ENCODE measurements at regions not wholly inside any gene's neighbourhood (a gene's known extent, or its start where the extent isn't known, plus 50 kb on each side); places are given as distances from the start of the nearest gene placed in this dataset.

- Histone ChIP-seq H3K9ac (ENCODE audit: low read depth, low read length) (no peak overlapping the region), H3K36me3 (ENCODE audit: control insufficient read depth, insufficient read depth, low read length) (no peaks in the 10 kb centered on the region), H3K27me3 (ENCODE audit: control insufficient read depth, insufficient read depth, low read length) (no peaks in the 10 kb centered on the region), H3K4me1 (ENCODE audit: control insufficient read depth, insufficient read depth, low read length) (peaks cover 4% of the 10 kb centered on the region; the same call in 1 of the 2 replicates), H3K9me3 (ENCODE audit: control insufficient read depth, insufficient read depth, low read length) (no peaks in the 10 kb centered on the region), H3K27ac (ENCODE audit: low read depth, low read length) (no peak overlapping the region), H3K4me3 (ENCODE audit: low read depth, low read length) (no peak overlapping the region)
These were observed 442.4 kb downstream of the ZIC3 start for GRCh38 chrX:138008281-138008680.

GRCh38 chrX:138011468-138011867 is 445.5 kb downstream of the ZIC3 start:
- Histone ChIP-seq H3K27me3 (ENCODE audit: control insufficient read depth, insufficient read depth, low read length) (no peaks in the 10 kb centered on the region), H3K36me3 (ENCODE audit: control insufficient read depth, insufficient read depth, low read length) (no peaks in the 10 kb centered on the region), H3K9me3 (ENCODE audit: control insufficient read depth, insufficient read depth, low read length) (no peaks in the 10 kb centered on the region), H3K9ac (ENCODE audit: low read depth, low read length) (no peak overlapping the region), H3K4me3 (ENCODE audit: low read depth, low read length) (no peak overlapping the region), H3K4me1 (ENCODE audit: control insufficient read depth, insufficient read depth, low read length) (peaks cover 7% of the 10 kb centered on the region), H3K27ac (ENCODE audit: low read depth, low read length) (no peak overlapping the region)

- no peaks in the 10 kb centered on the region for H3K36me3 ChIP-seq (ENCODE audit: control insufficient read depth, insufficient read depth, low read length)
- H3K9ac ChIP-seq (ENCODE audit: low read depth, low read length) = no peak overlapping the region
- no peaks in the 10 kb centered on the region for H3K9me3 ChIP-seq (ENCODE audit: control insufficient read depth, insufficient read depth, low read length)
- peaks cover 3% of the 10 kb centered on the region; the same call in 1 of the 2 replicates for H3K4me1 ChIP-seq (ENCODE audit: control insufficient read depth, insufficient read depth, low read length)
- no peaks in the 10 kb centered on the region for H3K27me3 ChIP-seq (ENCODE audit: control insufficient read depth, insufficient read depth, low read length)
- H3K27ac ChIP-seq (ENCODE audit: low read depth, low read length) = no peak overlapping the region
- no peak overlapping the region for H3K4me3 ChIP-seq (ENCODE audit: low read depth, low read length)
These were observed 448.6 kb downstream of the ZIC3 start for GRCh38 chrX:138014577-138014976.

GRCh38 chrX:138018145-138018799 is 452.3 kb downstream of the ZIC3 start:
- no peaks in the 10 kb centered on the region for H3K9me3 ChIP-seq (ENCODE audit: control insufficient read depth, insufficient read depth, low read length)

GRCh38 chrX:138020941-138021340 is 455.0 kb downstream of the ZIC3 start:
- H3K9me3 ChIP-seq (ENCODE audit: control insufficient read depth, insufficient read depth, low read length) = no peaks in the 10 kb centered on the region
- H3K36me3 ChIP-seq (ENCODE audit: control insufficient read depth, insufficient read depth, low read length) = no peaks in the 10 kb centered on the region
- no peak overlapping the region for H3K9ac ChIP-seq (ENCODE audit: low read depth, low read length)
- no peak overlapping the region for H3K4me3 ChIP-seq (ENCODE audit: low read depth, low read length)
- H3K27ac ChIP-seq (ENCODE audit: low read depth, low read length) = no peak overlapping the region
- H3K27me3 ChIP-seq (ENCODE audit: control insufficient read depth, insufficient read depth, low read length) = no peaks in the 10 kb centered on the region; the same call in 1 of the 2 replicates
- H3K4me1 ChIP-seq (ENCODE audit: control insufficient read depth, insufficient read depth, low read length) = peaks cover 15% of the 10 kb centered on the region

More at GRCh38 chrX:138018145-138018799, 452.3 kb downstream of the ZIC3 start:
- H3K27me3 ChIP-seq (ENCODE audit: control insufficient read depth, insufficient read depth, low read length) = no peaks in the 10 kb centered on the region
- H3K4me1 ChIP-seq (ENCODE audit: control insufficient read depth, insufficient read depth, low read length) = peaks cover 17% of the 10 kb centered on the region
- H3K9ac ChIP-seq (ENCODE audit: low read depth, low read length) = no peak overlapping the region
- no peak overlapping the region for H3K4me3 ChIP-seq (ENCODE audit: low read depth, low read length)
- no peaks in the 10 kb centered on the region for H3K36me3 ChIP-seq (ENCODE audit: control insufficient read depth, insufficient read depth, low read length)
- no peak overlapping the region for H3K27ac ChIP-seq (ENCODE audit: low read depth, low read length)

- H3K9ac ChIP-seq (ENCODE audit: low read depth, low read length) = no peak overlapping the region
- no peaks in the 10 kb centered on the region for H3K36me3 ChIP-seq (ENCODE audit: control insufficient read depth, insufficient read depth, low read length)
- H3K4me1 ChIP-seq (ENCODE audit: control insufficient read depth, insufficient read depth, low read length) = peaks cover 12% of the 10 kb centered on the region
- no peak overlapping the region for H3K27ac ChIP-seq (ENCODE audit: low read depth, low read length)
- no peaks in the 10 kb centered on the region for H3K9me3 ChIP-seq (ENCODE audit: control insufficient read depth, insufficient read depth, low read length)
- H3K4me3 ChIP-seq (ENCODE audit: low read depth, low read length) = no peak overlapping the region
- no peaks in the 10 kb centered on the region; the same call in 1 of the 2 replicates for H3K27me3 ChIP-seq (ENCODE audit: control insufficient read depth, insufficient read depth, low read length)
These were observed 460.3 kb downstream of the ZIC3 start for GRCh38 chrX:138026211-138026610.

GRCh38 chrX:138031715-138032114 is 465.8 kb downstream of the ZIC3 start:
- Histone ChIP-seq H3K27me3 (ENCODE audit: control insufficient read depth, insufficient read depth, low read length) (no peaks in the 10 kb centered on the region), H3K36me3 (ENCODE audit: control insufficient read depth, insufficient read depth, low read length) (no peaks in the 10 kb centered on the region), H3K4me3 (ENCODE audit: low read depth, low read length) (no peak overlapping the region), H3K9ac (ENCODE audit: low read depth, low read length) (no peak overlapping the region), H3K9me3 (ENCODE audit: control insufficient read depth, insufficient read depth, low read length) (no peaks in the 10 kb centered on the region), H3K4me1 (ENCODE audit: control insufficient read depth, insufficient read depth, low read length) (no peaks in the 10 kb centered on the region), H3K27ac (ENCODE audit: low read depth, low read length) (no peak overlapping the region)

GRCh38 chrX:138034136-138034535 is 468.2 kb downstream of the ZIC3 start:
- Histone ChIP-seq H3K4me1 (ENCODE audit: control insufficient read depth, insufficient read depth, low read length) (no peaks in the 10 kb centered on the region), H3K9ac (ENCODE audit: low read depth, low read length) (no peak overlapping the region), H3K36me3 (ENCODE audit: control insufficient read depth, insufficient read depth, low read length) (no peaks in the 10 kb centered on the region), H3K27ac (ENCODE audit: low read depth, low read length) (no peak overlapping the region), H3K27me3 (ENCODE audit: control insufficient read depth, insufficient read depth, low read length) (no peaks in the 10 kb centered on the region), H3K9me3 (ENCODE audit: control insufficient read depth, insufficient read depth, low read length) (no peaks in the 10 kb centered on the region), H3K4me3 (ENCODE audit: low read depth, low read length) (no peak overlapping the region)

- Histone ChIP-seq H3K27ac (ENCODE audit: low read depth, low read length) (no peak overlapping the region), H3K4me3 (ENCODE audit: low read depth, low read length) (no peak overlapping the region), H3K36me3 (ENCODE audit: control insufficient read depth, insufficient read depth, low read length) (no peaks in the 10 kb centered on the region), H3K27me3 (ENCODE audit: control insufficient read depth, insufficient read depth, low read length) (no peaks in the 10 kb centered on the region), H3K9me3 (ENCODE audit: control insufficient read depth, insufficient read depth, low read length) (no peaks in the 10 kb centered on the region; the same call in 1 of the 2 replicates), H3K9ac (ENCODE audit: low read depth, low read length) (no peak overlapping the region), H3K4me1 (ENCODE audit: control insufficient read depth, insufficient read depth, low read length) (no peaks in the 10 kb centered on the region)
These were observed 471.6 kb downstream of the ZIC3 start for GRCh38 chrX:138037548-138037947.

- 0 out of 2 replicates have a peak, but pooled peaks cover 5% of the 10 kb centered on the region for H3K4me1 ChIP-seq (ENCODE audit: control insufficient read depth, insufficient read depth, low read length)
- H3K27ac ChIP-seq (ENCODE audit: low read depth, low read length) = no peak overlapping the region
- H3K9me3 ChIP-seq (ENCODE audit: control insufficient read depth, insufficient read depth, low read length) = no peaks in the 10 kb centered on the region
- no peak overlapping the region for H3K4me3 ChIP-seq (ENCODE audit: low read depth, low read length)
- H3K9ac ChIP-seq (ENCODE audit: low read depth, low read length) = no peak overlapping the region
- no peaks in the 10 kb centered on the region for H3K27me3 ChIP-seq (ENCODE audit: control insufficient read depth, insufficient read depth, low read length)
- H3K36me3 ChIP-seq (ENCODE audit: control insufficient read depth, insufficient read depth, low read length) = no peaks in the 10 kb centered on the region
These were observed 492.0 kb downstream of the ZIC3 start for GRCh38 chrX:138057883-138058282.

GRCh38 chrX:138058931-138059330 is 493.0 kb downstream of the ZIC3 start:
- Histone ChIP-seq H3K36me3 (ENCODE audit: control insufficient read depth, insufficient read depth, low read length) (no peaks in the 10 kb centered on the region), H3K27me3 (ENCODE audit: control insufficient read depth, insufficient read depth, low read length) (no peaks in the 10 kb centered on the region), H3K4me3 (ENCODE audit: low read depth, low read length) (no peak overlapping the region), H3K27ac (ENCODE audit: low read depth, low read length) (no peak overlapping the region), H3K4me1 (ENCODE audit: control insufficient read depth, insufficient read depth, low read length) (0 out of 2 replicates have a peak, but pooled peaks cover 5% of the 10 kb centered on the region), H3K9me3 (ENCODE audit: control insufficient read depth, insufficient read depth, low read length) (no peaks in the 10 kb centered on the region), H3K9ac (ENCODE audit: low read depth, low read length) (no peak overlapping the region)
